ENCODE measurements at regions not wholly inside any gene's neighbourhood (a gene's known extent, or its start where the extent isn't known, plus 50 kb on each side); places are given as distances from the start of the nearest gene placed in this dataset.
"Not testable (repeated sequence)": the region's sequence is repeated elsewhere in the genome, so short reads cannot be mapped to it uniquely, and the experiment has no call there.

DNA sequence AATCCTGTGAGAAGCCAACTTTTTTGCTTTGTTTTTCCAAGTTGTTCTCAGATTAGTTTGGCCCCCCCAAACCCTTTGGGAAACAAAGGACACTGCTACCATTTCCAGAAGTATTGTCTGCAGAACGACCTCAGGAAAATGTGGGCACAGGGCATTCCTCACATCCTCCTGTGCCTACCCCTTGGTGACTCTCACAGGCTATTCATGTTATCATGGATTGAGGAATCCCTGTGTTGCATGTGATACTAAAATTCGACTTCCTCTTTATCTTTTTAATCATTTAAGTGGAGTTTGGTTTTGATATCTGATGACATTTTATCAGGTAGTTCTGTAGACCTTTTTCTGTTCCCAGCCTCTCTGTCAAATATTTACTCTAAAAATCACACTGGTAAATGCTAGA lies 184.5 kb downstream of the FASLG start:
- no peak for TF ChIP-seq CTCF (IDR thresholded peaks at IDR 0.05)
- DNase-seq (ENCODE audit: low spot score) = no peak
- Histone ChIP-seq H3K27ac (no peak overlapping the region), H3K4me3 (no peak overlapping the region)

- Histone ChIP-seq H3K27ac (no peak overlapping the region), H3K4me3 (no peak overlapping the region)
- no peak for TF ChIP-seq CTCF (IDR thresholded peaks at IDR 0.05)
- DNase-seq (ENCODE audit: low spot score) = no peak
Observed at GRCh38 chr1:172845371-172845770, 186.5 kb downstream of the FASLG start.

DNA sequence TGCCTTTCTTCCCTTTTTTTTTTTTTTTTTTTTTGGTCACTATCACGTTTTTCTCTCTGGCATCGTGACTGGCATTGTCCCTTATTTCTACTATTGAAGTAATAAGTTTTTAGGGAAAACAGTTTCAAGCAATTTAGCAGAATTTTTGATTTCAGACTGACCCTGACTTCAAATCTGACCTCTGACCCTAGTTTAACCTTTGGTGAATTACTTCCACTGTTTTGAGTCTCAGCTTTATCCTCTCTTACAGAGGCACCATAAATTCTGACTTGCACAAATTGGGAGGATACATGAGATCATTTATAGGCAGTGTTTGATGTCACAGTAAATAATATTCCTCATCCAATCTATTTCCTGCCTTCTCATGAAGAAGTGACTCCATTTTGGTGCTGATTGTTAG lies 187.0 kb downstream of the FASLG start:
- no peak overlapping the region for H3K4me3 ChIP-seq
- TF ChIP-seq CTCF (IDR thresholded peaks at IDR 0.05) = no peak
- no peak overlapping the region for H3K27ac ChIP-seq
- no peak for DNase-seq (ENCODE audit: low spot score)

GRCh38 chr1:172847814-172848213 lies 188.9 kb downstream of the FASLG start:
- not testable (repeated sequence) for H3K27ac ChIP-seq; DNase-seq (ENCODE audit: low spot score); H3K4me3 ChIP-seq

DNA sequence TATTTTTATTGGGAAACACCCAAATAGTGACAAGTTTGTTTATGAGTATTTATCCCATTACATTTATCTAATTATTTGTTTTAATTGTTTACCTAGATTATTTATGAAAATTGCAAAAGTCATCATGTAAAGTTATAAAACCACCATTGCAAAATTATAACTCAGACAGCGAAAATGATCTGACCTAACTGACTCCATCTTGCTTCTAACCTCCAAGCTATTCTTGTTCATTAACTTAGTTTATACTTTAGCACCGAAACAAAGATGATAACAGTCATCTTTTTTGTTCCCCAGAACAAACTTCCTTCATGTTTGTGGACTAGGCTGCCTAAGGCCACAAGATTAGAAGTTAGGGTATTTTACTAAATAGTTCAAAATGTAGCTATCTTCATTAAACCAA lies 190.8 kb downstream of the FASLG start:
- TF ChIP-seq CTCF (IDR thresholded peaks at IDR 0.05) = no peak
- Histone ChIP-seq H3K27ac (no peak overlapping the region), H3K4me3 (no peak overlapping the region)
- DNase-seq (ENCODE audit: low spot score) = no peak

- H3K27ac ChIP-seq = no peak overlapping the region
- no peak for TF ChIP-seq CTCF (IDR thresholded peaks at IDR 0.05)
- H3K4me3 ChIP-seq = no peak overlapping the region
- no peak for DNase-seq (ENCODE audit: low spot score)
Observed at GRCh38 chr1:172851077-172851476, 192.2 kb downstream of the FASLG start.

DNA sequence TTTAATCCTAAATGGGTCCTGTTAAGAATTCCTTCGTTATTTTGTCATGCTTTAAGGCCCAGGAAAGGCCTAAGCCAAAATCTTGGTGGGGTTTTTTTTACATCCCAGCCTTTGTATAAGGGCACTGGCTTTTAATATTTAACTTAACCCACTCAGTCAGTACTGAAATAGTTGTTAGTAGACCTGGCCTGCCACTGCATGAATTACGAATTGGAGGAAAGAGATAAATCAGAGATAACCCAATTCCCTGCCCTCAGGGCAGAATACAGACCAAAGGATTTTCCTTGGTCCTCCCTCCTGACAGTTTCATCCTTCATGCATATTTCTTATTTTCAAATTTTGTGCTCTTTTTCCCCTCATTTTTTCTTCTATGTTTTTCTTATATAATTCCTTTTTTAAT lies 193.0 kb downstream of the FASLG start:
- no peak overlapping the region for H3K27ac ChIP-seq
- DNase-seq (ENCODE audit: low spot score) = no peak
- TF ChIP-seq CTCF (IDR thresholded peaks at IDR 0.05) = no peak
- H3K4me3 ChIP-seq = no peak overlapping the region

DNA sequence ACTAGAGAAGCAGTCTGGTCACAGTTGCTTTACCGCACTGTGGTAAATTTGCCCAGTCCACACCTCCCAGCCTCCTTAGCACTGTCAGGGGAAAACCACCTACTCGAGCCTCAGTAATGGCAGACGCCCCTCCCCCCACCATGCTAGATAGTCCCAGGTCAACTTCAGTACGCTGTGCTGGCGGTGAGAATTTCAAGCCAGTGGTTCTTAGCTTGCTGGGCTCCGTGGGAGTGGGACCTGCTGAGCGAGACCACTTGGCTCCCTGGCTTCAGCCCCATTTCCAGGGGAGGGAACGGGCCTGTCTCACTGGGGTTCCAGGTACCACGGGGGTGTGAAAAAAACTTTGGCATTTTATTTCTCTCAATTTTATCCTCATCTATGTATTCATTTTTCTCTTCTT lies 194.8 kb downstream of the TNFSF18 start:
- H3K27ac ChIP-seq; DNase-seq (ENCODE audit: low spot score); H3K4me3 ChIP-seq: not testable (repeated sequence)
